Left colon (tissue), 2 donors: ENCODE measurements at regions not wholly inside any gene's neighbourhood (a gene's known extent, or its start where the extent isn't known, plus 50 kb on each side); places are given as distances from the start of the nearest gene placed in this dataset.
A peak's percentile ranks its signal among the peaks of the same experiment; 100 is the strongest.

Source experiments
- ATAC-seq: fragments of 200-7000 bp; cut with Tn5 transposase; one replicate; pipeline ENCODE4 v1.9.1; 2020; ENCODE audit warnings: mild to moderate bottlenecking, moderate library complexity
- DNase-seq, 2 donors: peaks; one replicate each; pipeline ENCODE4 v3.0.0-alpha.2; 2020
- intact Hi-C, 2 donors: fragments of 100-400 bp; cut with DNase I in 1 of 2; cut with micrococcal nuclease in 1 of 2; formaldehyde crosslinking; loops; one replicate each; pipeline versions ENCODE4 v1.11.2 to v1.14.0; 2022; cut with DNase I, micrococcal nuclease
- donor health status: DM: no; HTN: no; CAD: no.
- donor health status: DM: yes; HTN: yes; CAD: no.

GRCh38 chr2:134108113-134108512, 145.8 kb upstream of the MGAT5 start:
- intact Hi-C loops, result no loop called here
- ATAC-seq, result no peak
- no peak for DNase-seq

- DNase-seq (no peak), ATAC-seq (no peak)
- intact Hi-C loops, result no loop called here
Observed at GRCh38 chr2:134109246-134109645, 144.6 kb upstream of the MGAT5 start.

- intact Hi-C loops, result loop anchor here in 1 of 2 donors (10.0 kb wide), 1 partner anchor 805 kb away; the partner anchor contains the start of gene CCNT2
Observed at GRCh38 chr2:134109725-134110124, 144.1 kb upstream of the MGAT5 start.

DNA sequence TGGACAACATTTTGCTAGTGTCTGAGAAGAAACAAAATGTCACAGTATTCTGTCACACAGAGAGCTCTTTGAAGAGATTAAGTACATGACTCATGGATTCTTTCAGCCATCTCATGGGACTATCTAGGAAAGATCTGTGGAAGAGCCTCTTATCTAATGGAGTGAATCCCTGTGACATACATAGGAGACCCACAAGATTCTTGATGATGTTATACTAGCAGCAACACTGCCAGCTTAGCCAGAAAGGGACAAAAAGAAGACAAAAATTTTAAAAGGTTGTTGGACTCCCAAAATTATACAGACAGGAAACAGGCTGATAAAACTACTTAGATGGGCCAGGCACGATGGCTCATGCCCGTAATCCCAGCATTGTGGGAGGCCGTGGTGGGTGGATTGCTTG, 143.3 kb upstream of the MGAT5 start:
- ATAC-seq (no peak), DNase-seq (no peak)
- intact Hi-C loops, result loop anchor here in 1 of 2 donors (10.0 kb wide), 1 partner anchor 804 kb away; the partner anchor contains the start of gene CCNT2

More at GRCh38 chr2:134109725-134110124, 144.1 kb upstream of the MGAT5 start:
- ATAC-seq (no peak), DNase-seq (no peak)

- DNase-seq (no peak), ATAC-seq (no peak)
- intact Hi-C loops, result loop anchor here in 1 of 2 donors (2.0 to 10.0 kb wide), 4 partner anchors 90 to 797 kb away; partner anchors contain the start of gene CCNT2
Observed at GRCh38 chr2:134117676-134118075, 136.2 kb upstream of the MGAT5 start.

GRCh38 chr2:134118279-134119116, 135.4 kb upstream of the MGAT5 start:
- intact Hi-C loops, result loop anchor here in 1 of 2 donors (2.0 to 10.0 kb wide), 4 partner anchors 89 to 796 kb away; partner anchors contain the start of gene CCNT2
- ATAC-seq (peak; percentile 56), DNase-seq (peak; percentile 87 to 93)

DNA sequence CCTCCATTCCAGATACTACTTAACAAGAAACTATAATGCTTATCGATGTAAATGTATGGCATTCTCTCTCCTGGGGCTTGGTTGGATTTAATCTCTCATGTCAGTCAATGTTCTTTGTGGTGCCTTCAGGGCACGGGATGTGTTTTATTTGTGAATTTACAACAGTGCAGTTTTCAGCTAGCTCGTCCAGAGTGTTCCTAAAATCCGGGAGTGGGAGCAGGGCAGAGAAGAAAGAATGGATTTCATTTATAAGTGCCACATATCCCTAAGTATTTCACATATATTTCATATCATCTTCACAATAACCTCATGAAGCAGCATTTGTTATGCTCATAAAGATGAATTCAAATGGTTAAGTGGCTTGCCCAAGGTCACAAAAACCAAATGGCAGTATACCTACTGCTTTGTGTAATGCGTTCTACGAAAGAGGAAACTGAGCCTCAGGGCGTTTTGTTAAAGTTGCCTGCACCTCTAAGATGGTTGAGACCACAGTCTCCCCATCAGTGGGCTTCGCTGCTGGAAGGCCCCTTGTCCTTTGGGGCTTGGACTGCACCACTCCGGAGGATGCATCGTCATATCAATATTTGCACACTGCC, 134.7 kb upstream of the MGAT5 start:
- intact Hi-C loops, result loop anchor here in 1 of 2 donors (2.0 to 10.0 kb wide), 4 partner anchors 88 to 796 kb away; partner anchors contain the start of gene CCNT2
- DNase-seq (no peak), ATAC-seq (no peak)

- intact Hi-C loops, result loop anchor here in 1 of 2 donors (2.0 to 10.0 kb wide), 4 partner anchors 87 to 795 kb away; partner anchors contain the start of gene CCNT2
- ATAC-seq (peak; percentile 62), DNase-seq (peak; percentile 90 to 91)
Observed at GRCh38 chr2:134119713-134120405, 134.0 kb upstream of the MGAT5 start.

- intact Hi-C loops, result no loop called here
- ATAC-seq (no peak), DNase-seq (peak in 1 of 2 donors; percentile 45)
Observed at GRCh38 chr2:134120406-134120732, 133.5 kb upstream of the MGAT5 start.

- ATAC-seq, result peak; percentile 58
- intact Hi-C loops, result no loop called here
- DNase-seq, result peak; percentile 70 to 74
Observed at GRCh38 chr2:134120733-134121630, 132.9 kb upstream of the MGAT5 start.

- ATAC-seq (no peak), DNase-seq (no peak)
- intact Hi-C loops, result no loop called here
Observed at GRCh38 chr2:134122610-134123009, 131.3 kb upstream of the MGAT5 start.

DNA sequence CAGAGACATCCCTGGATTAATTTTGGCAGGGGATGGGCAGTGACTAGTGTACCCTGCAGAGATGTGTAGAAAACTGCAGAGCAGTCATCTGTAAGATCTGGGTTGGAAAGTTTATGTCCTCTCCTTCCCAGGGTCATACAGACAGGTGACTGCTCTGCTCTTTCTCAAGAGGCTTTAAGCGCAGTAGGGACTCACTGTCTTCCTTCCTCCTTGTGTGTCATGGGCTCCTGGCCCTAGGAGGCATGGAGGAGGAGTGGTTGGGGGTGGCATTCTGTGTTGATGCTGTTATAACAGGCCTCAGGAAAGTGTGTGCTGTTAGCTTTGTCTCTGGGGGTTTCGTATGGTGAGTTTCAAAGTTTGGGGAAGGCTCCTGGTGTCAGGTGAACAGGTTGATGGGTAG, 130.5 kb upstream of the MGAT5 start:
- no peak for DNase-seq
- intact Hi-C loops, result no loop called here
- ATAC-seq, result no peak

DNA sequence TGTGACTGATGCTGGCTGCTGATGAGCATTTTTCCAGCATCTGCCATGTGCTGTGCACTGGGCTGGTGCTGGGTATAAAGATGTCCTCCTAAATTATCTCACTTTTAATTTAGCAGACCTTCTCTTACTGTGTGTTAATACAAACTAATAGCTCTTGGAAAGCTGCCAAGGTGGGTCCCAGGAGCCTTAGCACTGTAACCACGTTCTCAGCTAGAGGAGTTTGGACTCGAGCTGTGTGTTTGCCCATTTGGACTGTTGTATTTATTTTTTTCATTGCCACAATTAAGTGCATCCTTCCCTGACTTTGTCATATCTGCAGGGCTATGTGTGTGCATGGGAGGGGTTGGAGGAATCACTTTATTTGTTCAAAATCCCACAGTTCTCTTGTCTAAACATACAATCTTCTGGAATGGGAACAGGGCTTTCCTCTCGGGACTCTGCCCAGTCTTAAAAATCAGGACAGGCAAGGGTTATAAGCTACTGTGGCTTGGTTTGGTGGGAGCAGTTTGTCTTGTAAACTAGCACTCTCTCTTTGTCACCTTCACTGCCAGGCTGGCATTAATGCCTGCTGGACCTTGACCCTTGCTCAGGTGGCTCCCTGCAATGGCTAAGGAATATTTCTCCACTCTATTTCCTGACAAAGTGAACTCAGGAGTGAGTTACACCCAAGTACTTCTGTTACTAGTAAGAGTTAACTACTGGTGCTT, 129.7 kb upstream of the MGAT5 start:
- DNase-seq, result peak; percentile 69 to 74
- intact Hi-C loops, result no loop called here
- ATAC-seq, result peak; percentile 63

DNA sequence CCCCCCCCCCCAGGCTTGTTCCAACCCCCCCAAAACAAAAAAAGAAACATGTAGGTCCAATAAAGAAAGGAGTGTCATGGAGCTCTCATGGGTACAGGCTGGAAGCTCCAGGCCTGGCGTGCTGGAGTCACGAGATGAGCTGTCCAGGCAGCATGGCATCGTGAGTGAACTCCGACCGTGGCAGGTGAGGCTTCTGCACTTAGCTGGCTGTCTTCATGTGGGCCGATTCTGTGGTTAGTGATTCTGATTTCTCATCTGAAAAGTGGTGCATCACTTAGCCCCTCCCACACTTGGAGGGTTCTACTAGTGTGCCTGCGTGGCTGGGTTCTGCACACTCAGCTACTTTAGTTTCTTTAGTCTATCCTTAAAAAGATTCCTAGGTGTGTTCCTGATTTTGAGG, 126.4 kb upstream of the MGAT5 start:
- intact Hi-C loops, result no loop called here
- DNase-seq (peak in 1 of 2 donors; percentile 30), ATAC-seq (no peak)

DNA sequence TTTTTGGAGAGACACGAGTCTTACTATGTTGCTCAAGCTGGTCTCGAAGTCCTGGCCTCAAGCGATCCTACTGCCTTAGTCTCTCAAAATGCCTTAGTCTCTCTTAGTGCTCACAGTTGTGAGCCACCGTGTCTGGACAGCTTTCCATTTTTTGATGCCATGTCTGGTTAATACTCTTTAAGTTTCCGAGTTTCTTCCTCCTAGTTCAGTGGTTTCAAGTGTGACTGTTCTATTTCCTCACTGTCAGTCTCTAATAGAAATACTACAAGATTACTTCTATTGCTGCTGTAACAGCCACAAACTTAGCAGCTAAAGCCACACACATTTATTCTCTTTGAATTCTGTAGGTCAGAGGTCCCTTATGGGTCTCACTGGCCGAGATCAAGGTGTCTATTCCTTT, 125.1 kb upstream of the MGAT5 start:
- DNase-seq, result no peak
- intact Hi-C loops, result no loop called here
- ATAC-seq, result no peak

DNA sequence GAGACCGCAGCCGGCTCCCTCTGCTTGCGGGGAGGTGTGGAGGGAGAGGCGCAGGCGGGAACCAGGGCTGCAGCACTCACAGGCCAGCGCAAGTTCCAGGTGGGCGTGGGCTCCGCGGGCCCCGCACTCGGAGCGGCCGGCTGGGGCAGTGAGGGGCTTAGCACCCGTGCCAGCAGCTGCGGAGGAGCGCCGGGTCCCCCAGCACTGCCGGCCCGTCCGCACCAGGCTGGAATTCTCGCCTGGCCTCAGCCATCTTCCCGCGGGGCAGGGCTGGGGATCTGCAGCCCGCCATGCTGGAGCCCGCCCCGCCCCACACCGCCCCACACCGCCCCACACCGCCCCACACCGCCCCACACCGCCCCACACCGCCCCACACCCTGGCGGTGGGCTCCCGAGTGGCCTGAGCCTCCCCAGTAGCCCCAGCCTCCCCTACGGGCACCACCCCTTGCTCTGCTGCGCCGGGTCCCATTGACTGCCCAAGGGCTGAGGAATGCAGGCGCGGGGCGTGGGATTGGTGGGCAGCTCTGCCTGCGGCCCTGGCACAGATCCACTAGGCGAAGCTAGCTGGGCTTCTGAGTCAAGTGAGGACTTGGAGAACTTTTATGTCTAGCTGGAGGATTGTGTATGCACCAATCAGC, 123.9 kb upstream of the MGAT5 start:
- intact Hi-C loops, result no loop called here
- DNase-seq (no peak), ATAC-seq (no peak)

DNA sequence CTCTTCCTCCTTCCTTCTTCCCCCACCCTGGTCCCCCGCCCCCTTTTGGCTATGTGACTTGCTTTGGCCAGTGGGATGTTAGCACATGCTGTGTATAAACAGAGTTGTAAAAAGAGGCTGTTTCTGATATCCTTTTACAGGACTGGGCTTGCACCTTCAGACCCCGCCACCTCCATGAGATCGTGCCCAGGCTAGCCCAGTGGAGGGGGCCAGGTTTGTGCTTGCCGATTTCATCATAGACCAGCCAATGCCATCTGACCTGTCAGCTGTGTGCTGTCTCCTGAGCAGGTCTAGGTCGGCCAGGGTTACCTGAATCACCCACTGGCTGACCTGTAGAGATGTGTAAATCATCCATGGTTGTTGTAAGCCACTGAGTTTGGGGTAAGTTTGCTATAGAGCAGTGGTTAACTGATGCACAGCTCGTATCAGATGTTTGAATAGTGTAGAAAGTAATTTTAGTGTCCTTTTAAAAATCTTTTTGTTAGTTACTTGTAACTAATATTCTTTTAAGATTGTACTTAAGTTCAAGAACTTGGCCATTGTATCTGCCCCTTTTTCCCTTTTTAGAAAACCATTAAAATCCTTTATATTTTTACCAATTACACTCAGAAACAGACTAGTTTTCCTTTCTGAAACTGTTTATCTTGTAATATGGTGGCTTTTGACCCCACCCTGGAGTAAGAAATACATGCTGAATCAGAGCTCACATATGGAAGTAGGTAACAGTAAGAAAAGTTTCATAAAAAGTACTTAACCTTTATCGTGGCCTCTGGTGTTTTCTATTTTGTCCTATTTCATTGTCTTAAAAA, 122.0 kb upstream of the MGAT5 start:
- peak; percentile 41 for ATAC-seq
- DNase-seq, result no peak
- intact Hi-C loops, result no loop called here
